Forelimb muscle (tissue), 1 donor: ENCODE measurements at regions not wholly inside any gene's neighbourhood (a gene's known extent, or its start where the extent isn't known, plus 50 kb on each side); places are given as distances from the start of the nearest gene placed in this dataset.
"Not testable (repeated sequence)": the region's sequence is repeated elsewhere in the genome, so short reads cannot be mapped to it uniquely, and the experiment has no call there.

ENCODE experiments used
- DNase-seq: peaks from one replicate; pipeline ENCODE4 v3.0.0-alpha.2; 2013; ENCODE audit warnings: low read depth

DNA sequence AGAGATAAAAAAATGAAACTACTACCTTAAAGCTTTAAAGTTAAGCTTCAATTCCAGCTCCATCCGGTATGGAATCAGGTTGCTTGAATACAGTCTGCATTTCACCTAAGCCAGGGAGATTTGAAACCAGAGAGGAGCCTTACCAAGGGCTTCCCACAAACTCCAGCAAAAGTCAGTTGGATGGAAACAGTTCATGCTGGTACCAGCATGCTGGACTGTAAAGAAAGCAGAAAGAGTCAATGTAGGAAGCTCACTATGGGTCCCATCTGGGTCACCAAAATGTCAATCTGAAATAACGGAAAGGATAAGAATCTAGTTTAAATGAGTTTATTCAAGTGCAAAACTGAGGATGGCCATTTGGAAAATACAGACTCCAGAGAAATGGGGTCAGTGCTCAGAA is 65.3 kb downstream of the CDO1 start:
- DNase-seq: no peak

GRCh38 chr5:115749016-115749415 is 67.4 kb downstream of the CDO1 start:
- DNase-seq: no peak

DNA sequence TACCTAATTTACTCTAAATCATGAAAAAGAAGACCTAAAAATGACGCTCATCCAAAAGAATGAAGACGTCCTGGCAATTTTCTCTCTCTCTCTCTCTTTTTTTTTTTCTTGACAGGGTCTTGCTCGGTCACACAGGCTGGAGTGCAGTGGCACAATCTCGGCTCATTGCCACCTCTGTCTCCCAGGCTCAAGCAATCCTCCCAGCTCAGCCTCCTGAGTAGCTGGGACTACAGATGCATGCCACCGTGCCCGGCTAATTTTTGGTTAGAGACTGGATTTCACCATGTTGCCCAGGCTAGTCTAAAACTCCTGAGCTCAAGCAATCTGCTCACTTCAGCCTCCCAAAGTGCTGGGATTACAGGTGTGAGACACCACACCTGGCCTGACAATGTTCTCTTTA is 77.2 kb downstream of the CDO1 start:
- not testable (repeated sequence) for DNase-seq

GRCh38 chr5:115738830-115739229 is 77.6 kb downstream of the CDO1 start:
- no peak for DNase-seq

GRCh38 chr5:115737452-115737851 is 79.0 kb downstream of the CDO1 start:
- DNase-seq: no peak

- no peak for DNase-seq
Measured at GRCh38 chr5:115736690-115737005, 79.8 kb downstream of the CDO1 start.

DNA sequence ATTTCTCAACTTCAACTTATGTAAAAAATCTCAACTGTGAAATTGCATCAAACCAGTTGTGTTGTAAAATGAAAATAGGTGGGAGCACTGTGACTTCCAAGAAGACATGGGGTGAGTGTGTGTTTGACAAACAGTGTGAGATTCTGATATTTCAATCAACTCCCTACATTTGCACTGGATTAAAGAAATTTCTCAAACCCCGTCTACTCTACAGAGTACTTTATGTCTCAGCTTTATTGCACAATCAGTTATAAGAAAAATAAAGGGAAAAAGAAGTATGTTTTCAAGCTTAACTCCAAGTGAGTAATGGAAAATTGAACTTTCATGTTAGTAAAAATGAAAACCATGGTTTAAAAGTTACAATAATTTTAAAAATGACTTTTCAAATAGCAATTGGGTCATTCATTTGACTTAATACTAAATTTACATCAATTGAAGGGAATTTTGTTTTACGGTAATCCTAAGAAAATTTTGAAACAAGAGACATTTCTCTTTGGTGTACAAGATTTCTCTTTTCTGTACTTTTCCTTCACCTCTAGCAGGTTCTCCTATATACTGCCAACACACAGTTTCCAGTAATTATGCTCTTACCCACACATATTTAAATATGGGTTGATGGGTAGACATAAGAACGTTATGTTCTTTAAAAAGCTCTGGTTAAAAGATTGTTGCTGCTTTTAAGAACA is 80.3 kb downstream of the CDO1 start:
- DNase-seq: no peak

GRCh38 chr5:115735108-115735998 is 81.1 kb downstream of the CDO1 start:
- DNase-seq: no peak

DNA sequence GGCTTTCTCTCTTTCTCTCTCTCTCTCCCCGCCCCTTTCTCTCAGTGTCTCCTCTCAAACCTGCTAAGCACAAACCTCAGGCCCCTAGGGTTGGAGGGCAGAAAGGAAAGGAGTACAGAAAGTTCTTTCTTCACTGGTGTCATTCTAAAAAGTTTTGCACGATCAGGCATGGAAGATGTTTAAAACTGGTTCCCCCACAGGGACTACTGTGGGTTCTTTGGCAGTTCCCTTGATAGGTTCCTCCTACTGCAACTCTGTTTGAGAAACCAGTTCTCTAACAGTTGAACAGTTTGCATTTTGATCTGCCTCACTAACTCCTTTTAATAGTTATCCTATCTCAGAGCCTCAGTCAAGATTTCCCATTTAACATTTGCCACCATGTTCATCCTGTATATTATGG is 82.9 kb downstream of the CDO1 start:
- DNase-seq: no peak

DNA sequence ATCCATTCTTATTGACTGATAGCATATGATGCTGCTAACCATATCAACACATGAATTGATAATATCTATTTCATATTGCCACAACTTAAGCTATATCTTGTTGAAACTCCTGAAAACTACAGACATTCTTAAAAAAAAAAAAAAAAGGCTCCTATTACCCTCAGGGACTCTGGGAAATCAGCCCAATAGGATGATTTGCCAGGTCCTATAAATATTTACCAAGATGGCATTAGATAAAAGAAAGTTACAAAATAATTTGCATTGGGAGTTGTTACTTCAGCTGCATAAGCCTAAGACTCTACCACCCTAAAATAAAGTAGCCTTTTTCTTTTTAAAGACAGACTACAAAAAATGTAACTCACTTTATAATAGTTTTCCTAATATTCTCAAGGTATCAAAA is 84.4 kb downstream of the CDO1 start:
- DNase-seq: no peak

DNA sequence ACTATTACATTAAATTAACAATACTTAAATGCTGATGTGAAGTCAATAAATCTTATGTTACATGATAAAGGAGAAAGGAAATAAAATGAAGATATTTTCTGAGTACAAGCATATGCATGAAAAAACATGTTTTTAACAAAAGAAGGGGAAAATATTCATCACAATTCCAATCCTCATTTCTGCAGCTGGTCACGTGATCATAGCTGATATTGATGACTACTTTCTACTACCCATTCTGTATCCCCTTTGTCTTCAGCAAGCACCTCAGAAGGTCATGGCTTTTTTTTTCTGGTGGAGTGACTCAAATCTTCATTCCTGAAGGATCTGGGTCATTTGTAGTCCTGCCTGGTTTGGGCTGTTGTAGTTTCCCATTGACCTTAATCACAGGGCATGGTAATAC is 90.9 kb downstream of the CDO1 start:
- no peak for DNase-seq

DNA sequence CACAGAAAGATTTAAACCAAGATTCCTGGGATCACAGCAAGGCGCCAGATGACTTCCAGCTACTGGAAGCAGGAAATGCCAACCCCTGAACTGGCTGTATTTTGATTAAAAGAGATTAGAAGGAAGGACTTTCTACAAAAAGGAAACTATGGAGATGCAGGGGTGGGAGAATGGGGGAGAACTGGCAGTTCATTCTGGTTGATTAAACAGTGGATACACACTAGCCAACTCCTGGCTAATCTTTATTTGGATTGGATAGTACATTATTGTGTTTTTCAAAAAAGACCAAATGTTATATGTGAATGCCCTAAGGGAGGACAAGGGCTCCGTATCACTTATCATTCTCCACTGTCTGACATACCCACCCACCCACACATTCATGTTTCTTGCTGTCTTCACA is 93.2 kb downstream of the CDO1 start:
- DNase-seq: no peak

GRCh38 chr5:115720888-115721287 is 95.1 kb upstream of the TMED7 start:
- no peak for DNase-seq

GRCh38 chr5:115718927-115719326 is 93.1 kb upstream of the TMED7 start:
- peak; percentile 38 for DNase-seq

- no peak for DNase-seq
Measured at GRCh38 chr5:115713408-115713807, 87.6 kb upstream of the TMED7 start.

GRCh38 chr5:115709585-115709984 is 83.7 kb upstream of the TMED7 start:
- no peak for DNase-seq

- no peak for DNase-seq
Measured at GRCh38 chr5:115708819-115709477, 83.1 kb upstream of the TMED7 start.

GRCh38 chr5:115703514-115703913 is 77.7 kb upstream of the TMED7 start:
- DNase-seq: no peak

DNA sequence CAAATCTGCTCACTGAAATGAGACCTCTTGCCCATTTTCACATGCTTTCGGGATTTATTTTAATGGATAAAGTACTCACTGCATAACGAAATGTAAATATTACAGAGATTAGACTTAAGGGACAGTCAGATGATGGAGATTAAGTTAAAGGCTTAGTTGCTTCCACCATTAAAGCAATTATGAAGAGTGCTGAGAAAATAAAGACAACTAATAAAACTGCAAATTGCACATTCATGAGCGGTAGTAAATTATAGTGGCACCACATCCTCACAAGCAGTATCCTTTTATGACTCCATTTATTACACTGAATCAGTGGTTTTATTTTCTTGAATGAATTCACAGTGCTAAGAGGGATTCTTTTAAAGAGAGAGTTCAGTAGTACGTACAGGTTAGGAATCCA is 76.2 kb upstream of the TMED7 start:
- no peak for DNase-seq

DNA sequence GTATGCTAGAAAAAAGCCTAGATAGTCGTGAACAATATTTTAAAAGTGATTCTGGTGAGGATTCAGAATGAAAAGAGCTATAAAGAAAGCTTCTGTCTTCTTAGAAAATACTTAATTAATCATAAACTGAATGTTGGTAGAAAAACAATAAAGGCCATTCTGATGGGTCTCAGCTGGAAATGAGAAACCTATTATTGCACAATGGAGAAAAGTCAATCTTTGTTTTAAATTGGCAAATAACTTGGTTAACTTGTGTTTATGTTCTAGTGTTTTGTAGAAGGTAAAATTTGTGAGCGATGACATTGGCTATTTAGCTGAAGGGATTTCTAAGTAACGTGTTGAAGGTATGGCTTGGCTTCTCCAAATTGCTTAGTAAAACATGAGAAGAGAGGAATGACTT is 74.1 kb upstream of the TMED7 start:
- DNase-seq: no peak

- no peak for DNase-seq
Measured at GRCh38 chr5:115696141-115696650, 70.4 kb upstream of the TMED7 start.

DNA sequence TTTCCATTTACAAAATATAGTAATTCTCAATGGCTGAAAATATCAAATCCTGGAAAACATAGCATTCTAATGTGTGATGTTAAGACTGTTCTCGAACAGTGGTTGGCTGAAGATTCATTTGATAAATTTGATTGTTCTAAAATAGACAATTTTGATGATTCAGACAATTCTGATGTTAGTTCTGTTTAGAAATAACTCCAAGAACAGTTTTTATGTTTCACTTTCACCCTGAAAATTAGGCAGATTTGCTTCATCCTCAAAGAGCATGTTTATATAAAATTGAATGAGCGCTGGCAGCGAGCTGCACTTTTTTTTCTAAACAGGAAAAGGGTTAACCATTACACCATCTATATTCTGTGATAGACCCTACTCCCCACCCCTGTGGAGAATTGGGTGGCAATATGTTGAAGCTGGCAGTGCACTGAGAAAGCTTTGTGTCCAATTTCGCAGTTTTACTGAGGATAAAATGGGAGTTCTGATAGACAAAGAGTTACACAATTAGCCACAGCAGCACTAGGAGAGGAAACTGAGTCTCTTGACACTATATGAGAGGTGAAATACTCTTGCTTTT is 69.6 kb upstream of the TMED7 start:
- DNase-seq: no peak
